GM12872 (cell line): ENCODE measurements at regions not wholly inside any gene's neighbourhood (a gene's known extent, or its start where the extent isn't known, plus 50 kb on each side); places are given as distances from the start of the nearest gene placed in this dataset.

Source experiments
- TF ChIP-seq, protein P1 (sequence below): IDR thresholded peaks from 3 replicates; pipeline ENCODE4 v1.5.1; 2011; ENCODE audit warnings: low read depth, mild to moderate bottlenecking, low read length, moderate library complexity; ENCODE audit not compliant: insufficient read depth

DNA sequence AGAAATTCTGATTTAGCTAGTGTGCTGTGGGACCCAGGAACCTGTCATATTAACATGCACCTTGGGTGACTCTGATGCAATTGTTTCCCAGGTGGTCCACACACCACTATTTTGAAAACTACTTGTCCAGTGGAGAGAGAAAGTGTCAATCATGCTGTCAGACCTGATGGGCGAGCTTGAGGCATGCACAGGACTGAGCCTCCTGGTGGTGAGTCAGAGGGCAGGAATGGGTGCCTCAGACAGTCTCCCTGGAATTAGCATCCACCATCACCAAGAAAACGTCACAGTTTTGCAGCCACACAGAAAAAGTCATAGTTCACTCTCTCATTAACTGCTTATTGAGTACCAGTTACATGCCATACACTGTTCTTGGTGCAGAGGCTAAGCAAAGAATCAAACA lies 181.8 kb upstream of the MAOA start:
- TF ChIP-seq, protein P1, sequence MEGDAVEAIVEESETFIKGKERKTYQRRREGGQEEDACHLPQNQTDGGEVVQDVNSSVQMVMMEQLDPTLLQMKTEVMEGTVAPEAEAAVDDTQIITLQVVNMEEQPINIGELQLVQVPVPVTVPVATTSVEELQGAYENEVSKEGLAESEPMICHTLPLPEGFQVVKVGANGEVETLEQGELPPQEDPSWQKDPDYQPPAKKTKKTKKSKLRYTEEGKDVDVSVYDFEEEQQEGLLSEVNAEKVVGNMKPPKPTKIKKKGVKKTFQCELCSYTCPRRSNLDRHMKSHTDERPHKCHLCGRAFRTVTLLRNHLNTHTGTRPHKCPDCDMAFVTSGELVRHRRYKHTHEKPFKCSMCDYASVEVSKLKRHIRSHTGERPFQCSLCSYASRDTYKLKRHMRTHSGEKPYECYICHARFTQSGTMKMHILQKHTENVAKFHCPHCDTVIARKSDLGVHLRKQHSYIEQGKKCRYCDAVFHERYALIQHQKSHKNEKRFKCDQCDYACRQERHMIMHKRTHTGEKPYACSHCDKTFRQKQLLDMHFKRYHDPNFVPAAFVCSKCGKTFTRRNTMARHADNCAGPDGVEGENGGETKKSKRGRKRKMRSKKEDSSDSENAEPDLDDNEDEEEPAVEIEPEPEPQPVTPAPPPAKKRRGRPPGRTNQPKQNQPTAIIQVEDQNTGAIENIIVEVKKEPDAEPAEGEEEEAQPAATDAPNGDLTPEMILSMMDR, result no peak

DNA sequence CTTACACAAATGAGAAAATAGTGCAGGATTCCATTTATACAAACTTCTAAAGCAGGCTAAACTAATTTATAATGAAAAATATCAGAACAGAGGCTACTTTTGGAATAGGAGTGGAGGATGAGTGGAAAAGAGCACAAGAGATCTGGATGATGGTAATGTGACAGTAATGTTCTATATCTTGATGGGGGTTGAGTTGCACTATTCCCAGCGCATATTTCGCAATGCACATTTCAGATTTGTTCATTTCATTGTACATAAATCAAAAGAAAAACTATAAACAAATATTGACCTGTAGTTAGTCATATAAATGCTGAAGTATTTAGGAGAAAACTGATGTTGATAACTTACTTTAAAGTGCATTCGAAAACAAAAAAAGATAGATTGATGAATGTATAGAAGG lies 177.0 kb upstream of the MAOA start:
- TF ChIP-seq, protein P1, result no peak

DNA sequence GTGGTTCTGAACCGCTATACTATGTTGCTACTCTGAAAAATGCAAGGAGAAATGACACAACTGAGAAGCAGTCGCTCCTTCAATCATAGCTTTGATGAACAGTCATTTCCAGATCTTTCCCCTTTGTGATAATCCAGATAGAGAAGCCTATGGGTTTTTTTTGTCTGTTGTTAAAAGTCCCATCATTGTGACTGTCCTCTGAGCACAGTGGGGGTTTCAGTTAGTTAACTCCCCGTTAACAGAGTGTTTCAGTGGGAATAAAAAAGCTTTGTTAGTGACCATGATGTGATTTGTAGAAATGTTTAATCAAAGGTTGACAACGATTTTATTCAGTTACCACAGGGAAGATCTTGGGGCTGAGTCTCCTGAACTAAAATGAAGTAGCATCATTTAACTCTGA lies 176.2 kb upstream of the MAOA start:
- TF ChIP-seq, protein P1, result no peak

DNA sequence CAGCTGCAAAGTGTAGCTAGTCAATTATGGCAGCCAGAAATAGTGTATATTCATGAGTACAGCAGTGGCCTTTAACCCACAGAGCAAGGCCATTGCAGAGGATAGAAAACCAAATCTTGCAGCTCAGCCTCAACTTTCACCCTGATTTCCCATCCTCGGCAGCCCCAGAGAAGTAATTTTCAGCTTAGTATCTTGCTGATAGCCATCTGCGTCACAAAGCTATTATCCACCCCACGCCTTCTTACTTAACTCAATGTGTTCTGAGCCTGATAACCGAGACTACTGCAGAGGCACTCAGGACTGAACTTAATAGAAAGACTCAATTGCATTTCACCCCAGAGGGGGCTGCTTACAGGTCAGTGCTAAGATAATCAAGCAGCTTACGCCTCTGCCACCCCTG lies 174.5 kb upstream of the MAOA start:
- TF ChIP-seq, protein P1, result no peak

DNA sequence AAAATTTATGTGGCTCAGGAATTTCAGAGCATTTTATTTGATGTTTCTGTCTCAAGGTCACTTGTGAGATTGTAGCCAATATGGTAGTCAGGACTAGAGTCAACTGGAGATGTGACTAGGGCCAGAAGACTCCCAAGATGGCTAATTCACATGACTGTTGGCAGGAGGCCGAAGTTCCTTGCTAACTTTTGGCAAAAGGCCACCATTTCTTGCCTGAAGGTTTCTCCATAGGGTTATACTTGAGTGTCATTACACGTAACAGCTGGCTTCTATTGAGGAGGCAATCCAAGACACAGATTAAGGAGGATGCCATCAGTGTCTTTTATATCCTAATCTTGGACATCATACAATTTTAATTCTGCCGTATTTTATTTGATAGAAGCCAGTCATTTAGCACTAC lies 162.3 kb upstream of the MAOA start:
- TF ChIP-seq, protein P1, result no peak

DNA sequence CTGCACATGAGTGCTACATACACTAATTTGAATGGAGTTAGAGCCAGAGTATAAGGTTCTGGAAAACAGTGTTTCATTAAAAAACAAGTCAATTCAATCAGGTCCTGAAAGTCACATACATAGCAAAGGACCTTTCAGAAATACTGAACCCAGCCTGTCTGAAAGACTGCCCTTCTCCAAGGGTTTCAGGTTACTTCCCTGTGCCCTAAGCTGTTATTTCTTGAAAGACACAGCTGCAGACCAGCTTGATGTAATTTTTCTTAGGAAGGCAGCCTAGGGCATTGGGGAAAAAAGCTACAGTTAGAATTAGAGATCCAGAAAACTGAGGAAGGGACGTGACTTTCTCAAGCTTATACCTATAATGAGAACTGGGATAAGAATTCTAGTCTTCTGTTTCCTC lies 155.9 kb upstream of the MAOA start:
- TF ChIP-seq, protein P1, result no peak

DNA sequence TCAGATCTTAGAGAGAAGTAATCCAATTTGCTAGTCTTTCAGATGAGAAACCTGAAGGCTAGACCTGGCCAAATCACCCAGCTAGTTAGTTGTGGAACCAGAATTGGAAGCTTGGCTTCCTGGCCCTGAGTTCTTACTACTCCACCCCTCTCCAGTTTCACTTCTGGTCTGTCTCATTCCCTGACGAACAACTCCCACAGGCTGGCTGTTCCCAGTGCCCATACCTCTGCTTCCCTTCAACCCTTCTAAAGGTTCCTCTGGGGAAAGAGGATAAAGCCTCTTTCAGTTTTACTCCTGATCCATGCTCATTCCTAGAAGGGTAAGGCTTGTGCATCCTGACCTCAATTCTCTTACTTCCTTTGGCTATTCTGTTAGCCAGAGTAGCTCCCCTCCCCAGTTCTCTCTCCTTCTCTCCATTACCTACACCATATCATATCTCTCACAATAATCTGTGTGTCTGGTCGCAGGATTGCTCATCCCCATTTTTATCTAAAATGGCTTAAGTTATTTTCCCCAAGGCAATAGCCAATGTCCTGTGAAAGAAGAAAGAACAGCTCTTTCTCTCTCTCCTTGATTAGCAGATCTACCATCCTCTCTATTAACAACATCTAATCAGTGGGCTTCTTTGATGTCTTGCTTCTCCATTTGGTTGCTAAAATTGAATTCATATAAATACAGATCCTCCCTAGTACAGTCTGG lies 155.0 kb upstream of the MAOA start:
- TF ChIP-seq, protein P1, result no peak

DNA sequence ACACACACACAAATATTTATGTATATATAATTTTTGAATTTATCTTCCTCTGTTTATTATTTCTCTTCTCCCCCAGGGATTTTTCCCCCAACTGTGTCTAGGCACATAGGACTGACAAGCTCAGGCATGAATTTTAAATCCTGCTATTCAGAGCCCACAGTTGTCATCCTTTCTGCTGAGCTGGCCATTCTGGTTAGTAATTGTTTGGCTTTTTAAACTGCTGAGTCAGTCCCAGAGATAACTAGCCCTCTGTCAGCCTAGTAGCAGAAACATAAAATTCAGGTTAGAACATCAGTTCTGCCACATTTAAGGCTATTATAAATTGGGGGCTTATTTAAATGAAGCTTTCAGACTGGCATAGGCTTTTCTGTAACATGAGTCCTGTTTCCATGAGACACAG lies 151.7 kb upstream of the MAOA start:
- TF ChIP-seq, protein P1, result no peak
